Kidney capillary endothelial cell (primary cell): ENCODE measurements at regions not wholly inside any gene's neighbourhood (a gene's known extent, or its start where the extent isn't known, plus 50 kb on each side); places are given as distances from the start of the nearest gene placed in this dataset.

Experiments used
- DNase-seq: peaks from one replicate; pipeline ENCODE4 v3.0.0-alpha.2; 2018; ENCODE audit warnings: low spot score

DNA sequence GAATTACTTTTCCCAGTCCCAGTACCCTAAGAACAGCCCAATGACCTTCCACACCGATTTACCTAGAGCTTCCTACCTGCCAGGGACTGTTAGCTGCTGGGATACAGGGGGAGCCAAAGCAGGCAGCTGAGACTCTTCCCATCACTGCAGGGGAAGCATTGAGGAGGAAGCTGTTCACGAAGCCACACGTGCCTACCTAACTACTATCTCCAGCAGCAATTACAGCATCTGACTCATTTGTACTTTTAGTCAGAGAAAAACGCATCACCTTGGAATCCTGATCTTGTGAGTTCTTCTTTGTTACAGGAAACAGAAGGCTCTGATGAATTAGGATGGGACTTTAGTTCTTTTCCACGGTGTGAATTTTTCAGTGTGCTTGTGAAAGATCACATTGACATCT is 113.7 kb upstream of the DHX40 start:
- DNase-seq: peak; percentile 59

- DNase-seq: no peak
Observed at GRCh38 chr17:59454633-59455105, 110.7 kb upstream of the DHX40 start.

GRCh38 chr17:59456428-59456827 is 109.0 kb upstream of the DHX40 start:
- no peak for DNase-seq

- no peak for DNase-seq
Observed at GRCh38 chr17:59456923-59457615, 108.3 kb upstream of the DHX40 start.

GRCh38 chr17:59462385-59462784 is 103.0 kb upstream of the DHX40 start:
- DNase-seq: no peak

DNA sequence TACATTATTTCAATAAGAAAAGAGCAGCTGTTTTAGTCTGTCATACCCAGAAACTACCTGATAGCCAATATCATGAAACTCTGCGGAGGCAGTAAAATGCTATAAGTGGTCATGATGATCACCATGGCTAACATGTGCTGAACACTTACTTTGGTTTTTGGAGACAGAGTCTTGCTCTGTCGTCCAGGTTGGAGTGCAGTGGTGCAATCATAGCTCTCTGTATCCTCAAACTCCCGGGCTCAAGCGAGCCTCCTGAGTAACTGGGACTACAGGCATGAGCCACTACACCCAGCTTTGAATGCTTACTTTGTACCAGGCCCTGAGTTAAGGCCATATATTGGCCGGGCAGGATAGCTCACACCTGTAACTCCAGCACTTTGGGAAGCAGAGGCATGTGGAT is 101.2 kb upstream of the DHX40 start:
- DNase-seq: no peak

GRCh38 chr17:59465949-59466307 is 99.5 kb upstream of the DHX40 start:
- DNase-seq: no peak

GRCh38 chr17:59466946-59467801 is 98.2 kb upstream of the DHX40 start:
- no peak for DNase-seq

DNA sequence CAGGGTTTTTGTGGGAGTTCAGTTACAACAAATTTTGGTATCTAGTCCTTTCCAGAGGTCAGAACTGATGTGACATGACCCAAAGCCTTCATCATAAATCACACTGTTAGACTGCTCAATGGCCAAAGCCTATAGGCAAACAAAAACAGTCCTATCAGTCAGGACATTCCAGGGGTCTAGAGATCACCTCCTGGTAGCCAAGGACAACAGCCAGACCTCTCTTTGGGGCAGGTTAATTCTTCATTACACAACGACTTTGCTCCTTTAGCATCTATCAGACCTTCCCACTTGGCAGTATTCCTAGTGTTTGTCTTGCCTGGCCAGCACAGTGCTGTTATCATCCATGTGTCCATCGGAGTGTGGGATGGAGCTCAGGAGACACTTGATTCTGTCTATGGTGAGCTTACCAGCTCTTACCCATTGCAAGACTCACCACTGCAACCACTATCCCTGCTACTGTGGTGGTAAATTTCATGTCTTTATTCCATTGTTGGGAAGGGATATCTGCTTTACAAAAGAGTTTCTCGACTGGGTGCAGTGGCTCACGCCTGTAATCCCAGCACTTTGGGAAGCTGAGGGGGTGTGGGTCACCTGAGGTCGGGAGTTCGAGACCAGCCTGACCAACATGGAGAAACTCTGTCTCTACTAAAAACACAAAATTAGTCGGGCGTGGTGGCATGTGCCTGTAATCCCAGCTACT is 95.5 kb upstream of the DHX40 start:
- DNase-seq: no peak

GRCh38 chr17:59470624-59471297 is 94.6 kb upstream of the DHX40 start:
- no peak for DNase-seq

DNA sequence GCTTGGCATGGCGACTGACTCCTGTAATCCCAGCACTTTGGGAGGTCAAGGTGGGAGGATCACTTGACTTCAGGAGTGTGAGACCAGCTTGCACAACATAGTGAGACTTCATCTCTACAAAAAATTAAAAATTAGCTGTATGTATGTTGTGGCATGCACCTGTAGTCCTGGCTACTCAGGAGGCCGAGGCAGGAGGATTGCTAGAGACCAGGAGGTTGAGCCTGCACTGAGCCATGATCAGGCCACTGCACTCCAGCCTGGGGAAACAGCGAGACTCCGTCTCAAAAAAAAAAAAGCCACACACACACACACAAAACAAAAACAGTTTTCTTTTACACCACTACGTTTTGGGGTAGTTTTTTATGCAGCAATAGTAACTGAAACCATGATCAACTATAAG is 89.0 kb upstream of the DHX40 start:
- DNase-seq: no peak

DNA sequence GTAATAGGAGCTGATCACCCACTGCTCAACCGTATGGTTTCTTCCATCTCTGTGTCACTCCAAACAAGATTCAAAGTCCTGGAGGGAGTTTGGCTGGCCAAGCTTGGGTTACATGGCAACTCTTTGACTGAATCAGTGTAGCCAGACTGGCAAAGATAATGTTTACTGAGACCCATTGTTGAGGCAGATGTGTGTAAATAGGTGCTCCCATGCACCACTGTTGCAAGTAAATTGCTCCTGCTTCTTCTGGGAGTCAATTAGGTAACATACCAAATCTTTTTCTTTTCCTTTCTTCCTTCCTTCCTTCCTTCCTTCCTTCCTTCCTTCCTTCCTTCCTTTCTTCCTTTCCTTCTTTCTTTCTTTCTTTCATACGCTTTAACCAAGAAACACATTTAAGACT is 86.3 kb upstream of the DHX40 start:
- DNase-seq: no peak

DNA sequence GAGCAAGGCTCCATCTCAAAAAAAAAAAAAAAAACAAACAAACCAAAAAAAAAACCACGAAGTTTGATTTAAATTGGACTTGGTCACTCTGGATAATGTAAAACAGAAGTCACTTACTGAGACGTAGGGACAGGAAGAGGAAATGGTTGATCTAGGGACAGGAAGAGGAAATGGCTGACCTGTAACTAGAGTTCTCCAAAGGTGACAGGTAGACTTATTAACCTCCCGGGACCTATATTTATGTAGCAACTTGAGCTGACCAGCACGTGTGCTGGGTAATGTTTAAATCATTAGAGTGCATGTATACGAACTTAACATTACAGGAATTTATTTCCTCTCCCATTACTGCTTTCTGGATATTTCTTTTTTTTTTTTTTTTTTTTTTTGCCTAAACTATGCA is 81.5 kb upstream of the DHX40 start:
- peak; percentile 7 for DNase-seq

- no peak for DNase-seq
Observed at GRCh38 chr17:59485015-59485414, 80.4 kb upstream of the DHX40 start.

- no peak for DNase-seq
Observed at GRCh38 chr17:59485946-59486345, 79.5 kb upstream of the DHX40 start.

DNA sequence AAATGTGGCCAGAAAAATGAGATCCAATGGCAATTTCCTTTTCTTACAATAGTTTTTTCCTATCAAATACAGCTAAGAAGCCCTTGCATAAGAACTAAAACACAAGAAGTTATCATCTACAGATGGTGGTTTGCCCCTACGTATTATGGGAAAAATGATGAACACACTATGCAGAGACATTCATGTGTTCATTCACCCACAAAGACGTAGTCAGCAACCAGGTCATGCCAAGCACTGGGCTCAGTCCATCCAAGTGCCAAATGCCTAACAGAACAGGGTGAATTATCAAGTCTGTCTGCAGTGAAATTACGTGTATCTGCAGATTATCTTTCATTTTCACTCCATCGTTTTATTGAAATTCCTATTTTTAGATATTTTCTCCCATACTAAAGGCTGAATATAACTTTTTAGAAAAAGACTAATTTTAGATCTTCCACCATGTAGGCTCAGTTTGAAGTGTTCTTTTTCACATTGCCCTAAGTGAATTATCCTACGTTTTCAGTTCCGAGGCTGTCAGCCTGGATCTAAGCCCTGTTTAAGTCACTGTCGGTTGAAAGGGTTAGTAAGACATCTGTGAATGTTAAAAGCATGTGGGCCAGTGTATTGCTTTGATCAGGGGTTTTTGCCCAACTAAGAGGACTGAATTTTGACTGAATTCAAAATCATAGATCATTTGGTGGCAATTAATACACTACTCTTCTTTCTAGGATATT is 78.1 kb upstream of the DHX40 start:
- no peak for DNase-seq

DNA sequence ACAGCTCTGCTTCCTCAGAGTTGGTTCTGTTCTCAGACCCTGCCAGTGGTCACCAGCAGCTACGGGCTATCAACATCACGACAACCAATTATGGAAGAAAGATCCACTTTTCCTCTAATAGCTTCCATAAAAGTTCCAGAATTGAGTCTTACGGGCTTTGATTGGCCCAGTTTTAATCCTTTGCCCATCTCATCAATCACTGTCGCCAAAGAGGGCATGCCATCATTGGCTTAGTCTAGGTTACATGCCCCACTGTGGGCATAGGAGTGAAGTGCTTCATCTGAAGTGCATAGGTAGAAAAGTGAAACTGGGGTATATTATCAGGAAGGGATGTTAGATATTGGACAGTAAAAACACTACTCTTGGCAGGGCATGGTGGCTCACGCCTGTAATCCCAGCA is 76.6 kb upstream of the DHX40 start:
- DNase-seq: no peak

DNA sequence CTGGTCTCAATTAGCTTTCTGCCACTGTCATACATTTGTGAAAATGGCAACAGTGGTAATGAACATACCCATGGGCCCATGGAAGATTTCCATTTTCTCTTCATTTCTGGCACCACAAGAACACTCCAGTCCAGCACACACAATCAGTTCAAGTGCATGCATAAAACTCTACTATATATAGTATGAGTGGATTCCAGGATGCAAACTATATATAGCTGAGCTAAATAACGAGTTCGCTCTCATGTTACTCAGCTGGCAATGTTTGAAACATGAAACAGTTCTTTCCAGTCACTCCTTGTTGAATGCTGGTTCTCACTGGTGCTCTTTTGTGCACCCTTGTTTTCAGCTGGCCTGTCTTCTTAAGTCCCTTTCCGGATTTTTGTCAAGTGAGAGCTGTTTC is 75.2 kb upstream of the DHX40 start:
- no peak for DNase-seq

GRCh38 chr17:59491353-59492090 is 73.9 kb upstream of the DHX40 start:
- no peak for DNase-seq

DNA sequence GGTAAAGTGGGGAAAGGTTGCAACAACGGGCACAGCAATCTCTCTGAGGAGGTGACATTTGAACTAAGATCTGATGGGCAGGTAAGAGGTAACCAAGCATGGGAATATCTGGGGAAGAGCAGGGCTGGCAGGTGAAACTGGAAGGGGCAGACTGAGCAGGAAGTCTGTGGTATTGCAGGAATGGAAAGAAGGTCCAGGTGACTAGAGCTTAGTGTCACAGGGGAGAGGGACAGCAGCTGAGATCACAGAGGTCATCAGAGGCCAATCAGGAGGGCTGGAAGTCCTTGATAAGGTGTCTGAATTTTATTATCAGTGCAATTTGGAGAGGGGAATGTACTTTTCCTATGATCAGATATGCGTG is 73.3 kb upstream of the DHX40 start:
- no peak for DNase-seq

DNA sequence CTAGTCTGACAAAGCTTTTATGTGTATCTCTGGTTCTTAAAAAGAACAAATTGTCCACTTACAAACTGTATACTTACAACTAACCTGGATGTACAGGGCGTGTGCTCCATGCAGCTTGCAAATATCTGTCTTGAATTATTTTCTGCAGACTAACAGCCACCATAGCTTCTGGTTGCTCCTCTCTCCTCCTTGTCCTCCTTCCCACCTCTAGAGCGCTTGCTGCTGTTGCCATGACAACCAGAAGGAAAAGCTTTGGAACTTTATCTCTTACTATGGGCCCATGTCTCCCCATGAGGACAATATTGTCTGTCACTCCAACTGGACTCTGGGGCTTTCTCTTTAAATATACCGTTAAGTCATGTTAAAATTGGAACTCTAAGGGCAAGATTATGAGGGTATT is 71.5 kb upstream of the DHX40 start:
- no peak for DNase-seq
